ENCODE measurements at regions not wholly inside any gene's neighbourhood (a gene's known extent, or its start where the extent isn't known, plus 50 kb on each side); places are given as distances from the start of the nearest gene placed in this dataset.

DNA sequence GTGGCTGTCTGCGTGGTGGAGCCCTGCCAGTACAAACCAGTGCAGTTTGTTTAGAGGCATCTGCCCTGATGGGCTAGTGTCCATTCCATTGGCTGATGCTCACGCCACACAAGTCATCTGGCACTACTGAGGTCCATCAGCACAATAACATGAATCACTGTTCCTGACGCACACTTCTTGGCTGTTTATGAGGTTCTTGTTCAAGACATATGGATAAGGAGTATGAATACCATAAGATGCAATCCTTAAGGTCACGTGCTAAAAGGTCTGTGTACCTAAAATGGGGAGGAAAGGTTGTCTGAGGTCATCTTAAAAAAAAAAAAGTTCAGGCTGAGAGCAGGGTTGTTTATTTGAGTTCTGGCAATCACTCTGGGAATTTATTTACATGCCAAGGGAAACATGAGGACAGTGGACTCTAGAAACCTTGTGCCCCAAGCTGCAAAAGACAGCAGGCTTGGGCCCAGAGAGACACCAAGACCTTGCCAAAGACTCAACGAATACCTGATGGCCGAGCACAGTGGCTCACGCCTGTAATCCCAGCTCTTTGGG lies 54.1 kb upstream of the SHLD1 start:
- no peak overlapping the region for H3K27ac ChIP-seq (ENCODE audit: extremely low read depth, low read depth, low read length)
- POLR2A ChIA-PET: interaction anchor here (0.6 kb wide), 1 partner anchor 30 kb away, joined by 4 read pairs; no protein-coding TSS in a partner anchor
- no peaks in the 10 kb centered on the region for H3K36me3 ChIP-seq (ENCODE audit: control insufficient read depth in 2 of 2, insufficient read depth in 1 of 2, low read length in 2 of 2)
- no peaks in the 10 kb centered on the region for H3K9me3 ChIP-seq (ENCODE audit: control insufficient read depth, insufficient read depth, low read depth, low read length)
- H3K4me3 ChIP-seq (ENCODE audit: low read depth, low read length): no peak overlapping the region
- TF ChIP-seq WT1 (tag by site-specific recombination; IDR thresholded peaks at IDR 0.05) (no peak), SP2 (tag by site-specific recombination; IDR thresholded peaks at IDR 0.05) (no peak), ZIC2 (tag by site-specific recombination; IDR thresholded peaks at IDR 0.05) (no peak)
- H3K4me1 ChIP-seq (ENCODE audit: control insufficient read depth, insufficient read depth, low read length): no peaks in the 10 kb centered on the region
- CTCF ChIA-PET: no interaction called here

DNA sequence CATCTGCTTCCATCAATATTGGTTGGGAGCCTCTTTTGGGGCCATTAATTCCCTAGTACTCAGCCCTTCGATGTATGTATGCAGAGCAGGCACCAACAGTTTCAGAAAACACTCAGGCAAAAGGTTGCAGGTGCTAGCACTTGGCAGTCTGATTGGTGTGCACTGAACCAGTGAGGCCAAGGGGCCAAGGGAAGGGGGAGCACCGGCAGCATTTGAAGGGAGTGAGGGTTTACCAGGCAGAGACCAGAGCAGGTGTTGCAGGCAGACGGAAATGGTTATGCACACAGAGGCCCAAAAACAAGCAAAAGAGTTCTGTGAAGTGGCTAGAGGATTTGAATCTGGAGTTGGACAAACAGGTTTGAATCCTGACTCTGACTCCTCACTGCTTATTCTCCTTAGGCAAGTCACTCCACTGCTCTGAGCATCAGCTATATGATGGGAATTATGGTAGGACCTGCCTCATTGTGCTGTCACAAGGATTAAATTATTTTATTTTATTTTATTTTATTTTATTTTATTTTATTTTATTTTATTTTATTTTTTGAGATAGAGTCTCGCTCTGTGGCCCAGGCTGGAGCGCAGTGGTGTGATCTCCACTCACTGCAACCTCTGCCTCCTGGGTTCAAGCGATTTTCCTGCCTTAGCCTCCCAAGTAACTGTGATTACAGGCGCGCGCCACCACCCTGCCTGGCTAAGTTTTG lies 58.1 kb upstream of the SHLD1 start:
- Histone ChIP-seq H3K9me3 (ENCODE audit: control insufficient read depth, insufficient read depth, low read depth, low read length) (no peaks in the 10 kb centered on the region), H3K4me3 (ENCODE audit: low read depth, low read length) (no peak overlapping the region), H3K4me1 (ENCODE audit: control insufficient read depth, insufficient read depth, low read length) (no peaks in the 10 kb centered on the region), H3K36me3 (ENCODE audit: control insufficient read depth in 2 of 2, insufficient read depth in 1 of 2, low read length in 2 of 2) (no peaks in the 10 kb centered on the region), H3K27ac (ENCODE audit: extremely low read depth, low read depth, low read length) (no peak overlapping the region)
- TF ChIP-seq ZNF155 (tag by site-specific recombination; IDR thresholded peaks at IDR 0.05): no peak
- TF ChIP-seq ZNF223 (tag by site-specific recombination; IDR thresholded peaks at IDR 0.05): no peak
- no peak for TF ChIP-seq ZNF398 (tag by site-specific recombination; IDR thresholded peaks at IDR 0.05)
- TF ChIP-seq TSHZ1 (tag by site-specific recombination; IDR thresholded peaks at IDR 0.05; ENCODE audit: borderline replicate concordance): no peak
- TF ChIP-seq HOXC10 (CRISPR knock-in tag; IDR thresholded peaks at IDR 0.05): no peak
- TF ChIP-seq OVOL3 (tag by site-specific recombination; IDR thresholded peaks at IDR 0.05): no peak
- TF ChIP-seq ZNF221 (tag by site-specific recombination; IDR thresholded peaks at IDR 0.05; ENCODE audit: borderline replicate concordance): no peak
- no peak for TF ChIP-seq ZNF404 (tag by site-specific recombination; IDR thresholded peaks at IDR 0.05)
- TF ChIP-seq ZNF510 (tag by site-specific recombination; IDR thresholded peaks at IDR 0.05; ENCODE audit: insufficient replicate concordance): no peak
- no peak for TF ChIP-seq BCL6B (tag by site-specific recombination; IDR thresholded peaks at IDR 0.05)
- TF ChIP-seq CTCF (tag by site-specific recombination; IDR thresholded peaks at IDR 0.05): no peak
- no peak for TF ChIP-seq ZNF341 (tag by site-specific recombination; IDR thresholded peaks at IDR 0.05; ENCODE audit: low read depth)
- no peak for TF ChIP-seq KLF1 (tag by site-specific recombination; IDR thresholded peaks at IDR 0.05)
- TF ChIP-seq ZNF174 (tag by site-specific recombination; IDR thresholded peaks at IDR 0.05): no peak
- TF ChIP-seq ZNF433 (tag by site-specific recombination; IDR thresholded peaks at IDR 0.05; ENCODE audit: low read depth): no peak
- no peak for TF ChIP-seq ZNF366 (tag by site-specific recombination; conservative IDR thresholded peaks at IDR 0.05)
- TF ChIP-seq HOXA7 (CRISPR knock-in tag; IDR thresholded peaks at IDR 0.05; ENCODE audit: borderline replicate concordance): no peak
- ChIA-PET CTCF (no interaction called here), POLR2A (no interaction called here)
